Glomerular endothelial cell (primary cell): ENCODE measurements at regions not wholly inside any gene's neighbourhood (a gene's known extent, or its start where the extent isn't known, plus 50 kb on each side); places are given as distances from the start of the nearest gene placed in this dataset.

Experiments
- DNase-seq: peaks from one replicate; pipeline ENCODE4 v3.0.0-alpha.2; 2011; ENCODE audit warnings: low read depth, low spot score; ENCODE audit errors: extremely low read depth

DNA sequence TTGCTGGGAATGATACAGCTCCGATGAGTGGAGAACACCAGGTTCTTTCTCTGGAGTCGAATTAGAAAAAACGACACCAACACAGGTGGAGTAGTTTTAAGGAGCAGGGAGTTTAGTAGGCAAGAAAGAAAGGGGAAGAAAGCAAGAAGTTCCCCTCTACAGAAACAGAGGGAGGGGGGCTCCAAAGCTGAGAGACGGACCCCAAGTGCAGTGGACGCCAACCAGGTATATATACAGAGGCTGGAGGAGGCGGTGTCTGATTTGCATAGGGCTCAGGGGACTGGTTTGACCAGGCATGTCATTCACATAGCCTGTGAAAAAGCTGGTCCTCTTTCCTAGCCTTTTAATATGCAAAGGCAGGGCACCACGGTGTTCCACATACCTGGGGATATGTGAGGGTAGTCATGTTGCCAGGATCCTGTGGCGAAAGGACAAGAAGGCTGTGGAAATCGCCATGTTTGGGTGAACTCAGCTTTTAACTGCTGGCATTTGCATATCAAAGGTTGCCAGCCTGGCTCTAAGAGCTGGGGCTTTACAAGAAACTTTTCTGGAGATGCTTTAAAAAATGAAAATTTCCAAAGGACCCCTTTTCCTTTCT lies 887.4 kb upstream of the EPHA6 start:
- no peak for DNase-seq

DNA sequence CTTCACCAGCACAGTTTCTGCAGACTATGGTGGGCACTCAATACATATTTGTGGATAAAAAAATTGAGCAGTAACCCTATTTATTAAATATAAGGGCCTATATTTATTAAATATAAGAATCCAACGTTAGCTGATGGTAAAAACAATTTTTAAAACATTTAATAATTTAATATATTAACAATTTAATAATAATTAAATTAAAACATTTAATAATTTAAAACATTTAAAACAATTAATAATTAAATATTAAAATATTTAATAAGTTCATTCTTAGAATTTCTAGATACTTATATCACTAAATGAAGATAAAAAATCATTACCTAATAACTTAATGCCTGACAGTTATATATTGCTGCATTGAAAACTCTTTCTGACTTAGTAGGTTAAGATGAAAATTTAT lies 880.2 kb upstream of the EPHA6 start:
- DNase-seq = no peak

DNA sequence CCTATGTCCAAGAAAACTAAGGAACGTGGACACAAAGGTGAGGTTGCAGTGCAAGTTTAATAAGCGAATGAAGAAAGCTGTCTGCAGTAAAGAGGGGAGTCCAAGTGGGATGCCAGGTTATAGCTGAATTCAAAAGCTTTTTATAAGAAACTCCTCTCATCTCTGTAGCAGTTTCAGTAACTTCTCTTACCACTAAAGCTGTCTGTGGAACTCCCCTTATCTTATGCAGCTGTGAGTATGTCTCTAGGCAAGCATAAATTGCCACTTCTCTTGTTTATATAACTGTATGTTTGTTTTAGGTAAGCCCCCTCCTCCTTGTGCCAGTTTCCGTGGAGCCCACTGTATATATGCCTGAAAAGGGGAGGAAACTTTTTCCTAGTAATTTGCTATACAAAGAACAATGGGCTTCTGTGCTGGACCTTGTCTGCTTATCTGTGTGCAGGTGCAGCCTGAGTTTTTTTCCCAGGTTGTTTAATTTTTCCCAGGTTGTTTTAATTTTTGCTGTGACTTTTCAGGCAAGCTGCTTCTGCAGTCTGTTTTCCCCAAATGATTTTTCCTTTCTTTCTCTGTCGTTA lies 875.1 kb upstream of the EPHA6 start:
- DNase-seq = no peak

DNA sequence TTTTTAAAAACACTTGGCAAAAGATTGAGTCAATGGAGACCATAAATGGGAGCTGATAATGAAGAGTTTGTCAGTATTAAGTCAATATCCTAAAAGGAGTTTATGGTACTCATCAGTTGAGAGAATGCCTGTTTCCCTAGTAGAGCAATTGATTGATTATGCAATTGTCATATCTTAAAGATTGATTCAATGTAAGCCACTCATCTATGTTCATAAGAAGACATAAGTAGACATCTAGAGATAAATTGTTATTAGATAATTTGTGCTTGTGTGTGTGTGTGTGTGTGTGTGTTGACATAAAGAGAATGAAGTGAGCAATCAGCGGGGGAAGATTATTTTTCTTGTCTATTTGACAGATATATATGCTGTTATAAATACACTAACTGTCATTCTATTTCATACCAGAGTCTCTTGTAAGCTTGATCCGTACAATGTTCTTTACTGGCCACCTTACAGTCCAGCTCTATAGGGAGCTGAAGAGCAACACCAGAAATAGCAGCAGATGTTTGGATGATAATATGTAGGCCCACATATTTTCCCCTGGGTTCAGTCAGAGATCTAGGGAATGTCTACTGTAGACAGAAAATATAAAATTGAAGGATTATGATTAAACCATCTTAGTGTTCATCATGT lies 848.6 kb upstream of the EPHA6 start:
- no peak for DNase-seq

DNA sequence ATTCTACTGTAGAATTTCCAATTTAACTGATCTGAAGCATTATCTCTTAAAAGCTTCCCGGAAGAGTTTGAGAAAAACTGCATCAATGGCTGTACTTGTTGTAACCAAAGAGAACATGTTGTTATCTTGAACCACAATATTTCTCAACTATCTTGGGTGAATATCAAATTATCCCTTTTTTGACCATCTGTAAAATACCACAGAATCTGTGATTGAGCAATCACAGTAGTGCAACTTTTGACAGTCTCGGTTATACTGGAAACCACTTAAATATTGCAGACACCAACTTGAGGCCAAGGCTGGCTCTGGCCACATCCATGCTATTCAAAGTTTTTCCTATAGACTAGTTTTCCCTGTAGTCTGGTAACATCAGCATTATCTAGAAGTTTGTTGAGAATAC lies 842.8 kb upstream of the EPHA6 start:
- no peak for DNase-seq

DNA sequence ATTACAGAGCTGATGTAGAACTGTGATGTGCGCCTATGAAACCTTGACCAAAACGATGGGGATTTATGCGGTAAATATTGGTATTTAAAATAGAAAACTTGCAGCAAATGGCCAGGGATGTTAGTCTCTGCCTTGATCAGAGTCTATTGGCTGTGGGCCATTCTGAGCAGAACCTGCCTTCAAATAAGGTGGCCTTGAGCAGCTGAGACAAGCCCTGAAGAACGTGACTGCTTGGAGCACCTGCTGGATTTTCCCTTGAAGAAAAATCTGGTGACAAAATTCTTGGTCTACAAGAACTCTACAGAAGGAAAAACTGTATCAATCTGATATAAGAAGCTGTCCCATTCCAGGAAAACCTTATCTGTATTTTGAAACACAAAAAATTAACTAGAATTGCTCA lies 820.1 kb upstream of the EPHA6 start:
- no peak for DNase-seq

DNA sequence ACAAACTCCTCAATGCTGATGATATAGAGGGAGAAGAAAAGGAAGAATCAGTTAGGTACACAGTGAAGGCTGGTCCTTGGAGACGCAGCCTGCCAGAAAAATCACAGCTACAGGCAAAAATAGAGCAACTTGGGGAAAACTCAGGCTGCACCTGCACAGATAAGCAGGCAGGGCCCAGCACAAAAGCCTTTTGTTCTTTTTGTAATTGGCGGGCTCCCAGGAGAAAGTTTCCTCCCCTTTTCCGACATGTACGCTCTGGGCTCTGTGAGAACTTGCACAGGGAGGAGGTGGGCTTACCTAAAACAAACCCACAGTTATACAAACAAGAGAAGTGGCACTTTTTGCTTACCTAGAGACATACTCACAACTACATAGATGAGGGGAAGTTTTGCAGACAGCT lies 813.4 kb upstream of the EPHA6 start:
- no peak for DNase-seq

DNA sequence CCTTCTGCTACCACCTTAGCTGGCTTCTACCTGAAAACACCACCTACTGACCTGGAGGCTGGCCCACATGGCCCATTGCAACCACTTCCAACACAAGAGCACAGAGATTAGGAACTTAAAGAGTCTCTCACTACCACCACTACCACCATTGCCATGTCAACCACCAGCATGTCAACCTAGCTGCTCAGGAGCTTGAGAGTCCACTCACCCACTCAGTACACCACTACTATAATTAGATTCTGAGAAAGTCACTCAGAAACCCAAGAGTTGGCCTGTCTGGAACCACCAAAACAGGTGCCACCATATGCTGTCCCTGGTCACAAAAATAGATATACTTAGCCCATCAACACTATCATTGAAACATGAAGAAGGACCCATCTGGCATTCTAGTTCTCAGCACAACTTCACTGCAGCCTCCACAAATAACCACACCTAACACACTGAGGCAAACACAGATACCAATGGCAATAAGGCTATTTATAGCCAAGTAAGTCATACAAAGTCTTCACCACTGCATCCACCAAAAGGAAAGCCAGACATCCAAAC lies 806.7 kb upstream of the EPHA6 start:
- no peak for DNase-seq

DNA sequence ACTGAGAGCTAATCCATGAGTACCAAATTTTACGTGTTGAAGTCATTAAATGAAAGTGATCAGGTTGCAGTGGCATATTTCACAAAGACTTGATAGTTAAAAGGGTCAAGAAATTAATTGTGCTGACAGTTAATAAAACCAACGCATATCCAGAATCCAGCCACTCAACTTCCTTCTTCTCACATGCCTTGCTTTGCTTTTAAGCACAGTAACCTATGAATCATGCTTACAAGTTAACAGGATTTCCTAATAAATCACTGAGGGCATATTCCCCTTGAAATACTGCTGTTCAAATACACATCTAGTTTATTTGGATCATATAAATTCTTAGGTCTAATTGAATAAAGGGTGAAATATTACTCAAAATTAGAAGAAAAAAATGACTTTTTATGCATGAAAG lies 801.5 kb upstream of the EPHA6 start:
- DNase-seq = no peak

DNA sequence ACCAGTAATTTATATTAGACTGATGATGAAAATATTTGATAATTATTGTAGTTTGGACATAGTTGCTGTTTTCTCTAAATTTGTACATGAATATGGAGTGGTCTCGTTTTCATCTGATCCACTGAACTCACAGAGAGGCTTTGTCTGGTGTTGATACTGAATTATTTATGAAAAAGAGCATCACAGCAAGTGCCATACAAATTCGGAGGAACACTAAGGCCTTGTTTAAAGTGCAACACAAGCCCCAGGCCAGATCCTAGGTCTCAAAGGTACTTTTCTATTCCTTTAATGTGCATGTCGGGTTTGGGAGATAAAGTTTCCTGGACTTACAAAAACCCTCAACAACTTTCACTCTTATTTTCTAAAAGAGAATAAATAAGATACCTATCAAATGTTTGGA lies 796.8 kb upstream of the EPHA6 start:
- no peak for DNase-seq

DNA sequence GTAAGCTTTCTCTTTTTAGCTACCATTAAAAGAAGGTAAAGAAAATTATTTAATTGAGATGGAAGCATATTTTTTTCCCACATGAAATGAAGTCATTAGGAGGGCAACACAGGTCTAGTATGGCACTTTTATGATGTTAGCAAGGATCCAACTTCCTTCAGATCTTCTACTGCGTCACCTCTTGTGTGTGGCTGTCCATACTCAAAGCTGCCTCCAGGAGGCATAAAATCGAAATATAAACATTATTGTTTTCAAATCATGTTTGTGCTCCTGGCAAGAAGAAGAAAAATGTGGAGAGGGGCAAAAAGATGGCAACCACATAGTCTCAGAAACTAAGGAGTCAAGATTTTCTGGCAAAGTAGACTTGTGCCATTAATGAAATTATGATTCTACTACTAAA lies 791.7 kb upstream of the EPHA6 start:
- no peak for DNase-seq

DNA sequence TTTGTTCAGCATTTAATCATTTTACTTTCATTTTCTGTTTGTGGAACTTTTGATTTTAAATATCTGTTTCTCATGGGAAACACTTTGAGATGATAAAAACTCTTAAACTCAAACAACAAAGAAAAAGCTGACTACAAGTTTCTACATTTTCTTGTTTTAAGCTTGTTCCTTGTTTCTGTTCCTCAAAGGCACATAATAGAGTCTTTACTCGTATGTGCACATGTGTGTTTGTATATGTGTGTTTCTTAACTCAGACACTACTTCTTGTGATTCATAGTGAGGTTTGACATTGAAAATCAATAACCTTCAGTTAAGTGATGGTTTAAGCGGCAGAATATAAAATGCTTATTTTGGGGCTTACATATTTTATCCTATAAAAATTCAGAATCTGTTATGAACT lies 786.7 kb upstream of the EPHA6 start:
- no peak for DNase-seq

DNA sequence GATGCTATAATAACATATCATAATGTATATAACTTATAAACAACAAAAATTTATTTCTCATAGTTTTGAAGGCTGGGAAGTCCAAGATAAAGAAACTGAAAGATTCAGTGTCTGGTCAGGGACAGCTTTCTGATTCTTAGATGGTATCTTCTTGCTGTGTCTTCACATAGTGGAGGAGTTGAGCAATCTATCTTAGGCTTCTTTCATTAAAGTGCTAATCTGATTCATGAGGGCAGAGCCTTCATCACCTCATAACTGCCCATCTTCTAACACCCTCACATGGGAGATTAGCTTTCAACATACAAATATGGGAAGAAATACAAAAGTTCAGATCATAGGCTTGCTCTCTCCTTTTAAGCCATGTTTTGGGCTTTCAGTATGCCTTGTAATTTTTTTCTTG lies 774.8 kb upstream of the EPHA6 start:
- DNase-seq = no peak

DNA sequence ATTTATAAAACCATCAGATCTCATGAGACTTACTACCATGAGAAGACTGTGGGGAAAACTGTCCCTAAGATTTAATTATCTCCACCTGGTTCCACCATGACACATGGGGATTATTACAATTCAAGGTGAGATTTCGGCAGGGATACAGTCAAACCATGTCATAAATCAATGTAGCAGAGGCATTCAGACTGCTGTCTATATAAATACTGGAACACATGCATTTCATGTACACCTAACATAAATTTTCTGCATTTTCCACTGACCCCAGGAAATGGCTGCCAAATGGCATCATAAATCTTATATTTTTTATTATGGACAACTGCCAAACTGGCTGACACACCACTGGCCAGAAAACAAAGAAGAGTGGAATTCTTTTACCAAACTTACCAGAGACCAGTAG lies 755.1 kb upstream of the EPHA6 start:
- no peak for DNase-seq

DNA sequence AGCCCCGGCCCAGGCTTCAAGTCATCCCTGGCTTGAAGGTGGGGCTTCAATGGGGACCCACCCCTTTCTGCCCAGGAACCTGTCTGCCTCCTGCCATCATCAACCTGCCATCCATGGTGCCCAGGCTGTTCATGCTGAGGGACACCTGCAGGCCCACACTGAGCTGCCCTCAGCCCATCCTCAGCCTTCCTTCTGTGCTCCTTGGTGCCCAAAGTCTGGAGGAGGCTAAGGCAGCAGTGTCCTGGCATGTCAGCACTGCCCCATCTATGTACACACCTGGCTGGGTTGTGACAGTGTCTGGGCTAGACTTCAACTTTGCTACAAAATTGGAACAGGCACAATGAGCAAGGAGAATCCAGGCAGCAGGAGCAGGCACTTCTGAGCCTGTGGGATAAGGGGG lies 745.3 kb upstream of the EPHA6 start:
- DNase-seq = no peak

DNA sequence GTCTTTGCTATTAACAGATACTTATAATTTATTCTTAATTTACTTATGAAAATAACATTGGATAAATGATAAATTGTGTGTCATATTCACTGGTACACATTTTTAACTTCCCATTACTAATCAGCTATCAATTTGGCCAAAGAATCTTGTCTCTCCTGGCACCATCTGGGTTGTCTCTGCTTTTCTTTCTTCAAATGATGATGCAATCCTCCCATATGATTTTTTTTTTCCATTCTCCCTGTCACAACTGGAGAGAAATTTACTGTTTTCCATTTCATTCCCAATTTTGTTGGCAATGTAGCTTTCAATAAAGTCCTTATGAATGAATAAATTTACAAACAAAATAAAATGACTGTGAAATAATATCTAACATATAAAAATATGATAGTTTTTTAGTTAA lies 743.7 kb upstream of the EPHA6 start:
- DNase-seq = no peak

DNA sequence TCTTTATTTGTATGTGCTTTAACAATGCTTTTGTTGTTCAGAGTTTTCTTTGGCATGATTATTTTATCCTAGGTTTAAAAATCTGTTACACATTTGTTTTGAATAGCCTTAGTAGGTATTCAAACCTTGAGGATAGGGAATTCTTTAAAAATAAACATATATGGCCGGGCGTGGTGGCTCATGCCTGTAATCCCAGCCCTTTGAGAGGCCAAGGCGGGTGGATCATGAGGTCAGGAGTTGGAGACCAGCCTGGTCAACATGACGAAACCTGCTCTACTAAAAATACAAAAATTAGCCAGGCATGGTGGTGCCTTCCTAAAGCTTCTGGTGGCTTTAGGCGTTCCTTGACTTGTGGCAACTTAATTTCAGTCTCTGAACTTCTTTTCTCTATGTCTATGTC lies 743.3 kb upstream of the EPHA6 start:
- DNase-seq = no peak

DNA sequence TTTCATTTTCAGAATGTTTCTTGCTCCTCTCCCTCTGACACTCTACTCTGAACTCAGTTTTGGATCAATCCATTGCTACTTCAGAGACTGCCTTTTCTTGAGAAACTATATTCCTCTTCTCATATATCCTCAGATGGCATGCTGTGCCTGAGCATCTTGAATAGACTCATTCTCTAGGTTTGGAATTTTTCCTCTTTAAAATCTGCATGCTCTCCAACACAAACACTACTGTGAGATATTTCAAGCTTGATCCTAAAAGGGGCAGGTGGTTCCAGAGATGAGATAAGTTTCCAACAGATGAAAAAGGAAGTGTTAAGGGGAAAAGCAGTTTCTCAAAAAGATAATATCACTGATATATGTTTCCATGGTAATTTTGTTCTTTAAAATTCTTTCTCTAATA lies 742.2 kb upstream of the EPHA6 start:
- DNase-seq = no peak

DNA sequence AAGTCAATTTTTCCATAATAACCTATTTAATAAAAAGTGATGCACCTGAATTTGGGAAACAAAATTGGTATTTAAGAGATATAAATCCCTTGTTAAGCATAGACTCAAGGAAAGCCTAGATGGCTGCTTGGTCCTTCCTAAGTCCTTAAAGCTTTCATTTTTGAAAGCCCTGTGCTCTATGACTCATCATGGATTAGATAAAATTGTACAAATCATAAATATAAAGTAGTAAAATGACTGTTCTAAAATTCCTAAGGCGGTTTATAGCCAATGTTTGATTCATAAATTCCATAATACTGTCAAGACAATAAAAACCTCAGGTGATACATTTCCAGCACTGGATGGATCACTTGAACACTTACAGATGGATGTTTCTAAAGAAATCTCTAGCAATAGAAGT lies 730.8 kb upstream of the EPHA6 start:
- no peak for DNase-seq

DNA sequence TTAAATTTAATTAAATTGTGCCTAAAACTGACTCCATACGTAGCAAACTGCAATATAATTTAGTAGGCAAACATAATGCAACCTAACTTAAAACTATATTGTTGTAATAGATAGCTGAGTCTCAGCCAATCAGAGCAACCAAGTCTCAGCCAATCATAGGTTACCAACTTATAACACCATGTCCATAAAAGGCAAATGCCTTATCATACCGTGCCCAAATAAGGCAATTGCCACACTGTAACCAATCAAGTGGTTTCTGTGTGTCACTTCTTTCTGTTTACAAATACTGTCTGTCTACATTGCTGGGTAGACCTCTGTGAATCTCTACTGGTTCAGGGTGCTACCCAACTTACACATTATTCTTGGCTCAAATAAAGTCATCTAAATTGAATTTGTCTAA lies 728.4 kb upstream of the EPHA6 start:
- no peak for DNase-seq

DNA sequence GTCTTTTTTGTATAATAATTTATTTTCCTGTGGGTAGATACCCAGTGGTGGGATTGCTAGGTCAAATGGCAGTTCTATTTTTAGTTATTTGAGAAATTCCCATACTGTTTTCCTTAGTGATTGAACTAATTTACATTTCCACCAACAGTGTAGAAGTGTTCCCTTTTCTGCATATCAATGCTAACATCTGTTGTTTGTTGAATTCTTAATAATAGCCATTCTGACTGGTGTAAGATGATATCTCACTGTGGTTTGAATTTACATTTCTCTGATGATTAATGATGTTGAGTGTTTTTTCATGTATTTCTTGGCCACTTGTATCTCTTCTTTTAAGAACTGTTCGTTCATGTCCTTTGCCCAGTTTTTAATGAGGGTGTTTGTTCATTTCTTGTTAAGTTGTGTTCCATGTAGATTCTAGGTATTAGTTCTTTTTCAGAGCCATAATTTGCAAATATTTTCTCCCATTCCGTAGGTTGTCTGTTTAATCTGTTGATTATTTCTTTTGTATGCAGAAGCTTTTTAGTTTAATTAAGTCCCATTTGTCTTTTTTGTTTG lies 713.3 kb upstream of the EPHA6 start:
- DNase-seq = no peak

DNA sequence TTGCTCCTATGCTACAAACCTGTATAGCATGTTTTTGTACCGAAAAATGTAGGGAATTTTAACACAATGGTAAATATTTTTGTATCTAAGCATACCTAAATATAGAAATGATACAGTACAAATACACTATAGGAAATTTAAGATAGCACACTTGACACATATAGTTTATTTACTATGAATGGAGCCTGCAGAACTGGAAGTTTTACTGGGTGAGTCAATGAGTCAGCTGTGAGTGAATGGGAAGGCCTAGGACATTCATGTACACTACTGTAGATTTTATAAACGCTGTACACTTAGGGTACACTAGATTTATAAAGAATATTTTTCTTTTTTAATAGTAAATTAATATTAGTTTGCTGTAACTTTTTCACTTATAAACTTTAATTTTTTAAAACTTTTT lies 707.7 kb upstream of the EPHA6 start:
- DNase-seq = no peak
